DOHH2 (cell line): ENCODE measurements at regions not wholly inside any gene's neighbourhood (a gene's known extent, or its start where the extent isn't known, plus 50 kb on each side); places are given as distances from the start of the nearest gene placed in this dataset.
A peak's percentile ranks its signal among the peaks of the same experiment; 100 is the strongest.

Experiments used
- H3F3A ChIP-seq: fragments of 200-600 bp; sonication (generic), shearing (Covaris generic); 2 replicates; pipeline ENCODE4 v1.6.0; 2016; ENCODE audit warnings: antibody characterized with exemption, mild to moderate bottlenecking; ENCODE audit not compliant: control insufficient read depth, insufficient read depth
- H3K27ac ChIP-seq: fragments of 200-600 bp; sonication (generic); 2 replicates; pipeline ENCODE4 v1.5.1; 2014; ENCODE audit warnings: low read depth, mild to moderate bottlenecking, low read length, moderate library complexity
- H3K27me3 ChIP-seq: fragments of 200-600 bp; sonication (generic); 2 replicates; pipeline ENCODE4 v1.6.1; 2014; ENCODE audit warnings: mild to moderate bottlenecking, low read length, mixed read lengths; ENCODE audit not compliant: control insufficient read depth
- H3K36me3 ChIP-seq: fragments of 200-600 bp; sonication (generic); 2 replicates; pipeline ENCODE4 v1.6.1; 2014; ENCODE audit warnings: mild to moderate bottlenecking, low read length, moderate library complexity, mixed read lengths; ENCODE audit not compliant: control insufficient read depth
- H3K4me1 ChIP-seq: fragments of 200-600 bp; sonication (generic); 2 replicates; pipeline ENCODE4 v1.6.1; 2014; ENCODE audit warnings: mild to moderate bottlenecking, low read length, mixed read lengths; ENCODE audit not compliant: control insufficient read depth
- H3K4me2 ChIP-seq: fragments of 200-600 bp; sonication (generic); 2 replicates; pipeline ENCODE4 v1.6.0; 2014; ENCODE audit warnings: mild to moderate bottlenecking, low read length, moderate library complexity
- H3K4me3 ChIP-seq: fragments of 200-600 bp; sonication (generic); 2 replicates; pipeline ENCODE4 v1.5.1; 2014; ENCODE audit warnings: mild to moderate bottlenecking, low read length, mixed read lengths
- H3K79me2 ChIP-seq: fragments of 200-600 bp; sonication (generic); 2 replicates; pipeline ENCODE4 v1.6.1; 2014; ENCODE audit warnings: mild to moderate bottlenecking, low read length, mixed read lengths; ENCODE audit not compliant: control insufficient read depth
- H3K9me2 ChIP-seq: fragments of 200-600 bp; sonication (generic); replicated peaks from 2 replicates; pipeline ENCODE4 v1.6.1; 2014; ENCODE audit warnings: mild to moderate bottlenecking, low read length, mixed read lengths; ENCODE audit not compliant: control insufficient read depth
- H3K9me3 ChIP-seq: fragments of 200-600 bp; sonication (generic); 2 replicates; pipeline ENCODE4 v1.6.1; 2014; ENCODE audit warnings: antibody characterized with exemption, low read length, mixed read lengths; ENCODE audit not compliant: control insufficient read depth, insufficient read depth
- H4K20me1 ChIP-seq: fragments of 200-600 bp; sonication (generic); 2 replicates; pipeline ENCODE4 v1.6.0; 2014; ENCODE audit warnings: low read depth, mild to moderate bottlenecking, antibody characterized with exemption, low read length, moderate library complexity; ENCODE audit not compliant: control insufficient read depth, insufficient read depth
- EZH2phosphoT487 ChIP-seq: fragments of 200-600 bp; sonication (generic); IDR thresholded peaks from 2 replicates; pipeline ENCODE4 v1.6.1; 2017; ENCODE audit warnings: borderline replicate concordance, mild to moderate bottlenecking, antibody characterized with exemption, low read length, moderate library complexity, mixed read lengths
- TF ChIP-seq, protein P1 (sequence below): fragments of 200-600 bp; sonication (generic); IDR thresholded peaks from one replicate; pipeline ENCODE4 v1.5.1; 2014; ENCODE audit warnings: antibody characterized with exemption, mild to moderate bottlenecking, low read depth, low read length; ENCODE audit not compliant: poor library complexity, severe bottlenecking

DNA sequence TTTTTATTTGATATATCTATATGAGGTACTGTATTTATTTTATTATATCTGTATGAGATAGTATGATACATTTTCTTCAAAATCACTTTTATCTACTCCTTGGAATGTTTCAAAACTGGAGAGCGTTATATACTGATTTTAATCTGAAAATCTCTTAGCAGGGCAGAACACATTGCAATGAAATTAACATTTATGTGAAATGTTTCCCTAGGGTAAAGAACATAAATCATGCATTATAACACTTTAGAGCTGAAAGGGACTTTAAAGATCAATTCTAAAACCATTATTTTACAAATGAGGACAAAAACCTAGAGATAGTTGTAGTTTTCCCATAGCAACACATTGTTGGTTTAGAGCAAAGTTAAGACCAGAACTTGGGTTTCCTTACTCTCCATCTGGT is 153.7 kb downstream of the ATOH1 start:
- Histone ChIP-seq H3K79me2 (no peaks in the 10 kb centered on the region), H3K4me3 (no peak overlapping the region), H3K4me2 (no peak overlapping the region), H3K9me2 (no peaks in the 10 kb centered on the region), H3K4me1 (peaks cover 12% of the 10 kb centered on the region), H3K27ac (no peak overlapping the region), H3K27me3 (no peaks in the 10 kb centered on the region), H4K20me1 (no peaks in the 10 kb centered on the region), H3K9me3 (no peaks in the 10 kb centered on the region), H3F3A (no peaks in the 10 kb centered on the region), H3K36me3 (no peaks in the 10 kb centered on the region)
- no peak for TF ChIP-seq EZH2phosphoT487
- TF ChIP-seq, protein P1, sequence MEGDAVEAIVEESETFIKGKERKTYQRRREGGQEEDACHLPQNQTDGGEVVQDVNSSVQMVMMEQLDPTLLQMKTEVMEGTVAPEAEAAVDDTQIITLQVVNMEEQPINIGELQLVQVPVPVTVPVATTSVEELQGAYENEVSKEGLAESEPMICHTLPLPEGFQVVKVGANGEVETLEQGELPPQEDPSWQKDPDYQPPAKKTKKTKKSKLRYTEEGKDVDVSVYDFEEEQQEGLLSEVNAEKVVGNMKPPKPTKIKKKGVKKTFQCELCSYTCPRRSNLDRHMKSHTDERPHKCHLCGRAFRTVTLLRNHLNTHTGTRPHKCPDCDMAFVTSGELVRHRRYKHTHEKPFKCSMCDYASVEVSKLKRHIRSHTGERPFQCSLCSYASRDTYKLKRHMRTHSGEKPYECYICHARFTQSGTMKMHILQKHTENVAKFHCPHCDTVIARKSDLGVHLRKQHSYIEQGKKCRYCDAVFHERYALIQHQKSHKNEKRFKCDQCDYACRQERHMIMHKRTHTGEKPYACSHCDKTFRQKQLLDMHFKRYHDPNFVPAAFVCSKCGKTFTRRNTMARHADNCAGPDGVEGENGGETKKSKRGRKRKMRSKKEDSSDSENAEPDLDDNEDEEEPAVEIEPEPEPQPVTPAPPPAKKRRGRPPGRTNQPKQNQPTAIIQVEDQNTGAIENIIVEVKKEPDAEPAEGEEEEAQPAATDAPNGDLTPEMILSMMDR, result no peak

DNA sequence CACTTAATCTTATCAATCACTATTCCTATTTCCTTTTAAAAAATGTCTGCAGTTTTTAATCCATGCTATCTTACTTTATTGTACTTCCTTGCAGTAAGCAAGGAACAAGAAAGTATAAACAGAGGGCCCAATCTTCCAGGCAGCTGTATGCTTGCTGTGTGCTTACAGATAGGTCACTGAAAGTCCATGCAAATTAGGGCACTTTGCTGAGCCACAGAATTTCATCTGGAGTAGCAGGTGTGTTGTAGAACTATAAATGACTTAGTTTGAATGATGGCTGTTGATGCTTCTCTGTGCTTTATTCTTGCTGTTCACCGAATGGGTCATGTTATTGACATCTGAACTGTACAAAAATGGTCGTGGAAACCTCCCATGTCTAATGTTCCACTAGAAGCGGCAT is 154.6 kb downstream of the ATOH1 start:
- no peaks in the 10 kb centered on the region for H3K9me2 ChIP-seq
- H3K9me3 ChIP-seq, result no peaks in the 10 kb centered on the region
- H3K36me3 ChIP-seq, result no peaks in the 10 kb centered on the region
- 0 out of 2 replicates have a peak overlapping the region, but pooled peaks have one; percentile 5 for H3K4me2 ChIP-seq
- H3F3A ChIP-seq, result no peaks in the 10 kb centered on the region
- H3K4me3 ChIP-seq, result no peak overlapping the region
- no peaks in the 10 kb centered on the region for H3K27me3 ChIP-seq
- peaks cover 12% of the 10 kb centered on the region for H3K4me1 ChIP-seq
- no peaks in the 10 kb centered on the region for H4K20me1 ChIP-seq
- TF ChIP-seq, protein P1, result no peak
- no peak for TF ChIP-seq EZH2phosphoT487
- no peaks in the 10 kb centered on the region for H3K79me2 ChIP-seq
- H3K27ac ChIP-seq, result no peak overlapping the region

DNA sequence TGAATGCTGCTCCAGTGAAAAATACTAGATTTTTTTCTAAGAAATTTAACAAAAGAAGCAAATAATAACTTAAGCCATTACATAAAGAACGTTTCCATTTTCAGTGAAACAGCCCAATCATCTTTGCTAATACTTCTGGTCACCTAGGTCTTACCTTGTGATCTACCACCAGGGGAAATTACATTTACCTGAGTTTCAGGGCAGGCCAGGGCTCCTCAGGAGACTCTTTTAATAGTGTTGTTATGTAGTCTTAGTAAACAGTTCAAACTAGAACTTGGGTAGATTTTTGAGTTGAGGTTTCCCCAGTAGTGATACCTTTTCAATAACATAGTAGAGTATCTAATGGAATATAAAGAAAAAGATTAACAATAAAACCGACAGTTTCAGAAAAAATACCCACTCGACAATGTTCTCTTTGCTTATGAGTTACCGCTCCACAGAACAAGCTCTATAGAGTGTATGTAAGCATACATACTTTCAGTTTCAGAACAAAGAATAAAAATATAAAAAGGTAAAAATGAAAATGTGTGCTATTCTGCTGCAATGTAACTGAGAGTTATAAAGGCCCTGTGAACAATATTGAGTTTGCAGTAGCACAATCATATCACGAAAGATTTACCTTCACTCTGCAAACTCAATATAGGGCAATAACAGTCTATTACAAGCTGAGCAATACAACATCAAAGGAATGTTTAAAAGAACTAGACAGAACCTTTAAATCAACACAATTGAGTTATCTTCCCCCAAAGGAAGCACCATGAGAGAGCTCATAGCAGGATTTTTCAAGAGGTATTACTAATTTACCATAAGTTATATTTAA is 165.8 kb downstream of the ATOH1 start:
- H3F3A ChIP-seq, result no peaks in the 10 kb centered on the region
- no peak overlapping the region for H3K4me2 ChIP-seq
- no peak overlapping the region for H3K4me3 ChIP-seq
- no peaks in the 10 kb centered on the region for H3K9me3 ChIP-seq
- no peaks in the 10 kb centered on the region for H3K36me3 ChIP-seq
- H3K4me1 ChIP-seq, result no peaks in the 10 kb centered on the region
- TF ChIP-seq, protein P1, result no peak
- no peak for TF ChIP-seq EZH2phosphoT487
- no peaks in the 10 kb centered on the region for H3K9me2 ChIP-seq
- no peaks in the 10 kb centered on the region for H3K27me3 ChIP-seq
- H3K79me2 ChIP-seq, result no peaks in the 10 kb centered on the region
- H3K27ac ChIP-seq, result no peak overlapping the region
- no peaks in the 10 kb centered on the region for H4K20me1 ChIP-seq
